Prostate gland (tissue), 2 donors: ENCODE measurements at regions not wholly inside any gene's neighbourhood (a gene's known extent, or its start where the extent isn't known, plus 50 kb on each side); places are given as distances from the start of the nearest gene placed in this dataset.

Experiments used
- CTCF ChIP-seq, 4 experiments: fragments of 200-600 bp in 2 of 4; fragments of 450-650 bp in 2 of 4; sonication (generic) in 2 of 4; IDR thresholded peaks; 1 replicate in 3 of 4; 2 replicates in 1 of 4; pipeline ENCODE4 v1.5.1; 2016 to 2019; ENCODE audit warnings: antibody characterized with exemption in 4 of 4, mild to moderate bottlenecking in 2 of 4, moderate library complexity in 2 of 4
- POLR2AphosphoS5 ChIP-seq: sonication (generic); formaldehyde crosslinking; IDR thresholded peaks from one replicate; pipeline ENCODE4 v1.6.1; 2017; ENCODE audit warnings: antibody characterized with exemption

- no peak for TF ChIP-seq CTCF (IDR thresholded peaks at IDR 0.05)
- TF ChIP-seq POLR2AphosphoS5 = no peak
These were observed 221.3 kb upstream of the UBE2E2 start for GRCh38 chr3:22981861-22982260.
